NCI-H1105 treated with DMSO at 0.1 percent for 48 hours (cell line): ENCODE measurements at regions not wholly inside any gene's neighbourhood (a gene's known extent, or its start where the extent isn't known, plus 50 kb on each side); places are given as distances from the start of the nearest gene placed in this dataset.

Experiments used
- DNase-seq: peaks from one replicate; lab custom pipeline; 2025; lab: John Stamatoyannopoulos, UW

DNA sequence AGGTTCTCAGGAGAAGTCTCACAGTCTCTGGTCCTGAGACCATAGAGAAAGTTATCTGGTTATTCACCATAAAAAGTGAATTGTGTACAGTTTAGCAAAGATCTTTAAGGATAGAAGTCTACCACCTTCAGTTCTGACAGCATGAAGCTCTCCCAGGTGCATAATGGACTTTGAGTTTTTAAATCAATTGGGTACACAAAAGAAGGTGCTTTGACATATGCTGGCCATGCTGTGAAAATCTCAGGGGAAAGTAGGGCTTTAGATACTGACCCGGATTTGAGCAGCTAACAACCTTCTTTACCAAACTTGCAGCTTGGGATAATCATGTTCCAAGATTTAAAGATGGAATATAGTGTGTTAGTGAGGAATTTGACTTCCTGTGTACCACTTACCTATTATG lies 264.2 kb downstream of the ZSWIM6 start:
- DNase-seq = no peak

GRCh38 chr5:61597684-61598083 lies 265.6 kb downstream of the ZSWIM6 start:
- no peak for DNase-seq

GRCh38 chr5:61598126-61598525 lies 266.1 kb downstream of the ZSWIM6 start:
- DNase-seq = no peak

DNA sequence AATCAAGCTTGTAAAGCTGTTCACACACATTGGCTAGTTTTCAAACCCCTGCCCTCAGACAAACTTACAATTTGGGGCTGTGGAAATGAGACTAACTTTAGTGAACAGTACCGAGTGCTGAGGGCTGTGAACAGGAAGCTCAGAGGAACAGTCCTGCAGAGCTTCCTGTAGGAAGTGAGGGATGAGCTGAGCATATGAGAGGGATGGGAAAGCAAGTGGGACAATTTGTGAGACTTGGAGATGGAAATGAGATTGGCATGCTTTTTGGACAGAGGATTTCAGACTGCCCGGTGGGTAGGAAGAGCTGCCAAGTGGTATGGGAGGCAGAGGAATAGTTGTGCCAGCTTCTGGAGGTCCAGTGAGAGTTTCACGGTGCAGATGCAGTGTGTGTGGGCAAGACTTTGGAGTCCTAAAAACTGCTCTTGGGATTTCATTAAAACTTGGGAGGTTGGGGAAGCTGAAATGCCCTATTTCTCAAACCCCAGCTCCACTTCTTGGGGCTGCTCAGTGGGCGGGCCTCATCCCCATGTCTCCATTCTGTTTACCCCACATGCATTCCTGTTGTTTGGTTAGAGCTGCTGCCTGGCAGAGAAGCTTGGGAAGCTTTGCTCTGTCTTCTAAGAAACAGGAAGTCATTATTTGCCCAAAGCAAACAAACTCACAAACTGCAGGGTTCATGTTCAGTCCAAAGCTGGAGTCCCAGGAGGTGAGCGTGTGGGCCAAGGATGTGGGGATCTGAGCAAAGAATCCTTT lies 267.5 kb downstream of the ZSWIM6 start:
- no peak for DNase-seq

GRCh38 chr5:61600123-61600444 lies 268.0 kb downstream of the ZSWIM6 start:
- no peak for DNase-seq

DNA sequence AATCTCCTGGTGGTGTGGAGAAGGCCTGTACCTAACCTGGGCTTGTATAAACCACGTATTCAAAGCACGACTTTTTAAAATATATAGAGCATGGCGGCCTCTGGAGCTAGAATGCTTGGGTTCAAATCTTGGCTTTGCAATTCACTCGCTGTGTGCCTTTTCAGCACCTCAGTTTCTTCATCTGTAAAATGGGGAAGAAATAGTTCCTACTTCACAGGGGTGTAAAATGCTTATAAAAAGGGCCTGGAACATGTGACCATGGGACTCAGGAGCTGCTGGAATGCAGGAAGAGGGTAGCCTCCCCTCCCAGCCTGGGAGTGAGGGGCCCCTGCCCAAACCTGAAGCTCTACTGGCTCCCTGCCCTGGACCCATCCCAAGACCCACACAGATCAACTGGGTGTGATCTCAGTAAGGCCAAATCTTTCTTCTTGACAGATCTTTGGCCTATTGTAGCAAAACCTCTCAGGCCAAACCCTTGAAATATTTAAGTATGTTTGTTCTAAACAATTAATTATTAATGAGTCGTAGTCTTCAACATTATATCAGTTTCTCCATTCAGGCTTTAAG lies 269.0 kb downstream of the ZSWIM6 start:
- DNase-seq = no peak

- no peak for DNase-seq
These were observed 271.3 kb downstream of the ZSWIM6 start for GRCh38 chr5:61603211-61603908.

GRCh38 chr5:61604076-61605025 lies 272.3 kb downstream of the ZSWIM6 start:
- DNase-seq = no peak

DNA sequence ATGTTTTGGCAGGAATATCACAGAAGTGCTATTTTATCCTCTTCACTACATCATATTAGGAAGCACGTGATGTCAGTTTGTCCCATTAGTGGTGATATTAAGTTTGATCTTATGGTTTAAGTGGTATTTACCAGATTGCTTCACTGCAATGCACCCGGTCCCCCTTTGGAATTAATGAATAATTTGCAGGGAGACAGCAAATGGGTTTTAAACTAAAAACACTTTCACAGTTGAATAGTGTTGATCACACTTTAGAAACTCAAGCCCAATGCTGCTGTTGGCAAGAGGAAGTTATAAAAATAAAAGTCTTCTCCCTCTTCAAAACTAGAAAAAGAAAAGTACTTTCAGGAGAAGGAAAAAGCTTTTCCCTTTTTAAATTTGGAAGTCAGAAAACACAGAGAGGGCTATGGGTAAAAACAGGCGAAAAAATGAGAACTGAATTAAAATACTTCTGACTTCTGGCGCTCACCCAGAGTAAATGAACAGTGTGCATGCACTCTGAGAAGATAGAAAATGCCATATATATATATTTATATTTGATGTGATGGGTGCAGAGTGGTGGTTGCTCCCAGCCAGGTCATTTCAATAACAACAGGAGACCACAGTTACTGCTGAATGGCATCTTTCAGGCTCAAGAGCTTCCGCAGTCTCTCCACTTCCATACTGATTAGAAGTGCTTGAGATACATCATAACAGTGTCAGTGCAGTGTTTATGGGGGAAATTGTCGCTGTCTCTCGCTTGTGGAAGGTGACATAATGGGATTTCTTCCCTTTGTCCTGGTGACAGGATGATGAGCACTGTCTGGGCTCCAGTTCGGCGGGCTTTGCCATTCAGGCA lies 278.0 kb downstream of the ZSWIM6 start:
- DNase-seq = no peak

GRCh38 chr5:61610678-61611024 lies 278.6 kb downstream of the ZSWIM6 start:
- no peak for DNase-seq

DNA sequence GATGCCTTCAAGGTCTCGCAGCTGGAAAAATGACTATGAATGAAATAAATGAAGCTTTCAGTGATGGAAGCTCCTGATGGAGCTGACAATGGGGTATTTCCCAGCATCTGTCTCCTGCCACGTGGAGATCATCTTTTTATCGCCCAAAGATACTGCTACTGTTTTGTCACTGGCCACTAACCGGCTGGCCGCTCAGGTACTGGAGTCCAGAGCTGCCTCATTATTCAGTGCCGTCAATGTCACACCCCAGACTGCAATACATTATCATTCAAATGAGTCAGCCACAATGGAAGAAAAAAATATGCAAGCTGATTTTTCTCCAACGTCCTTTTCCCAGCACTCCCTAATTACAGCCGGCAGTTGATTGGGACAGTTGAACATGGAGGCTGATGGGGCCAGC lies 280.4 kb downstream of the ZSWIM6 start:
- DNase-seq = no peak

GRCh38 chr5:61613679-61614078 lies 281.6 kb downstream of the ZSWIM6 start:
- no peak for DNase-seq

DNA sequence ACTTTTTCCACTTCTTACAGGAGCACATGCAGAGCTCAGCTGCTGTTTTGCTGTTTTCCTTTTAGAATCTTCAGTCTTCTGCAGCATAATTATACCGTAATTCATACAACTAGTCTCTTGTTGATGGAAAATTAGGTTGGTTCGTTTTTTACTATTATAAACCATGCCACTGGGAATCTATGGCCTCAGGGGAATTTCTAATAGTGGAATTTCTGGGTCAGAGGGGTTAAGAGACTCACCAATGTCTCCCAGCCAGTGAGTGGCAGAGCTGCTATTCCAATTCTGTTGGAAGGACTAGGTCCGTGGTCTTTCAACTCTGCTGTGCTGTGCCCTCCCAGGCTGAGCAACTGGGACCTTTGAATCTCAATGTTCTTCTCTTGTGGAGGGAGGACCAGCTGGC lies 282.5 kb downstream of the ZSWIM6 start:
- no peak for DNase-seq

GRCh38 chr5:61617039-61617438 lies 285.0 kb downstream of the ZSWIM6 start:
- DNase-seq = no peak

GRCh38 chr5:61617995-61618525 lies 286.0 kb downstream of the ZSWIM6 start:
- DNase-seq = no peak

GRCh38 chr5:61618577-61618976 lies 286.5 kb downstream of the ZSWIM6 start:
- no peak for DNase-seq

DNA sequence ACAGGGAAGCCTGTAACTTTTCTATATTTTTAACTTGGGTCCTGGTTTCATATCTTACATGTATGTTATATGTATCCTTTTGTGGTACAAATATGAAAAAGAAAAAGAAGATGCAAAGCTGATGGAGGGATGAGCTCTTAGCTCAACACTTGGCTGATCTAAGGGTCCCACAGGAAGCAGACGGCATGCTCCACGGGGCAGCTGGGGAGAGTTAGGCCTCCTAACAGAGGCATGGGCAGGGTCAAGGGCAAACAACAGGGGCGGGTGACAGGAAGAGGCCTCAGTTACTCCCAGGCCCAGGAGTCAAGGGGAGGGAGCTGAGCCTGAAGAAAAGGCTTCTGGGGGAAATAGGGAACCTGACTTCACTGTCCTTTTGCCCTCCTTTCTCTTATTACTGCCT lies 287.2 kb downstream of the ZSWIM6 start:
- no peak for DNase-seq

GRCh38 chr5:61619777-61620518 lies 287.9 kb downstream of the ZSWIM6 start:
- DNase-seq = no peak

- no peak for DNase-seq
These were observed 288.7 kb downstream of the ZSWIM6 start for GRCh38 chr5:61620699-61621182.

DNA sequence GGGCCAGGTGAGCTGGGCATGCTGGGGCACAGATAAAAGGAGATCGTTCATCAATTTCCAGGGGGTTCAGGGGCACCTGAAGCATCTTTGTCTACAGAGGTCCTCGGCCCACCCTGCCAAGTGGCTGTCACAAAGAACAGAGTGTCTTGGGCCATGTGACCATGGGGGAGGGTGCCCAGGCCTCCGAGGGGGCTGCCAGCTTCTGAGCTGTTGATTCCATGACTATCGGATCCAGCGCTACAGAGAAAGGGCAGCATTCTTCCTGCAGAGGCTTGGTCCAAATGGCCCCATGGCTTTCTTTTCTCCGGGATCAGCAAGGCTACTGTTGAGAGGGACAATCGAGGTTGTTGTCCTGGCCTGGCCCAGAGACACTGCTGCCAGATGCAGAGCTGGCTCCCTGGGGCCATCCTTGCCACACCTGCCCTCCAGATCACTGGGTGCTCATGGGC lies 289.2 kb downstream of the ZSWIM6 start:
- no peak for DNase-seq
